HT-29 (cell line): ENCODE measurements at regions not wholly inside any gene's neighbourhood (a gene's known extent, or its start where the extent isn't known, plus 50 kb on each side); places are given as distances from the start of the nearest gene placed in this dataset.

ENCODE experiments used
- DNase-seq: peaks from one replicate; pipeline ENCODE4 v3.0.0-alpha.2; 2015; ENCODE audit warnings: low spot score

GRCh38 chr4:152024881-152025280 lies 264.1 kb upstream of the GATB start:
- no peak for DNase-seq

- DNase-seq, result no peak
These were observed 262.9 kb upstream of the GATB start for GRCh38 chr4:152023674-152024073.

- DNase-seq, result no peak
These were observed 261.7 kb upstream of the GATB start for GRCh38 chr4:152022543-152022942.

GRCh38 chr4:152021788-152022438 lies 261.1 kb upstream of the GATB start:
- no peak for DNase-seq

- DNase-seq, result no peak
These were observed 259.3 kb upstream of the GATB start for GRCh38 chr4:152020073-152020472.

- DNase-seq, result no peak
These were observed 255.5 kb upstream of the GATB start for GRCh38 chr4:152016303-152016620.

GRCh38 chr4:152015597-152016302 lies 254.9 kb upstream of the GATB start:
- no peak for DNase-seq

- no peak for DNase-seq
These were observed 253.5 kb upstream of the GATB start for GRCh38 chr4:152014280-152014679.

- DNase-seq, result no peak
These were observed 250.7 kb upstream of the GATB start for GRCh38 chr4:152011469-152011868.

GRCh38 chr4:152010710-152011079 lies 249.9 kb upstream of the GATB start:
- DNase-seq, result no peak

- no peak for DNase-seq
These were observed 249.3 kb upstream of the GATB start for GRCh38 chr4:152009983-152010709.

- no peak for DNase-seq
These were observed 248.3 kb upstream of the GATB start for GRCh38 chr4:152009031-152009670.

- no peak for DNase-seq
These were observed 246.3 kb upstream of the GATB start for GRCh38 chr4:152007111-152007510.

GRCh38 chr4:152004801-152005200 lies 244.0 kb upstream of the GATB start:
- DNase-seq, result no peak

- no peak for DNase-seq
These were observed 239.7 kb upstream of the GATB start for GRCh38 chr4:152000518-152000917.

- DNase-seq, result no peak
These were observed 237.9 kb upstream of the GATB start for GRCh38 chr4:151998723-151999122.

- DNase-seq, result no peak
These were observed 236.7 kb upstream of the GATB start for GRCh38 chr4:151997461-151997860.

- DNase-seq, result no peak
These were observed 233.6 kb upstream of the GATB start for GRCh38 chr4:151994429-151994828.

- no peak for DNase-seq
These were observed 232.7 kb upstream of the GATB start for GRCh38 chr4:151993521-151993920.

GRCh38 chr4:151992332-151993154 lies 231.7 kb upstream of the GATB start:
- no peak for DNase-seq

GRCh38 chr4:151991884-151992167 lies 231.0 kb upstream of the GATB start:
- DNase-seq, result no peak
